ENCODE measurements at regions not wholly inside any gene's neighbourhood (a gene's known extent, or its start where the extent isn't known, plus 50 kb on each side); places are given as distances from the start of the nearest gene placed in this dataset.

GRCh38 chr4:83855044-83855443, 319.1 kb downstream of the GPAT3 start:
- TF ChIP-seq CTCF (IDR thresholded peaks at IDR 0.05; ENCODE audit: insufficient read depth, low read length, poor library complexity, severe bottlenecking) (no peak), EZH2phosphoT487 (conservative IDR thresholded peaks at IDR 0.05; ENCODE audit: low read length) (no peak)

All from SU-DHL-6 (cell line).